ENCODE measurements at regions not wholly inside any gene's neighbourhood (a gene's known extent, or its start where the extent isn't known, plus 50 kb on each side); places are given as distances from the start of the nearest gene placed in this dataset.

DNA sequence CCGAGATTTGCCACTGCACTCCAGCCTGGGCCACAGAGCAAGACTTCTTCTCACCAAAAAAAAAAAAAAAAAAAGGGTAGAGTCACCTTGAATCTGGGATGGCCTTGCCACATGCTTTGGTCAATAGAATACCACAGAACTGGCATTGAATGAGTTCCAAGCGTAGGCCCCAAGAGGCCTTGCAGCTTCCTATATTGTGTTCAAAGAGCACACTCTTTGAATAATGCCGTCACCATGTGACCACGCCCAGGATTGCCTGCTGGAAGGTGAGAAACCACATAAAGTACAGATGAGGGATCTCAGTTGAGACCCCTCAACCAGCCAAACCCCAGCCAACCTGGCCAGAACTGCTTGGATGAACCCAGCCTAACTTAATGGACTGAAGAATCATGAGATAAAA, 239.2 kb upstream of the AMIGO2 start:
- Mint-ChIP-seq H3K9me3 (ENCODE audit: low read depth) (peaks cover 4% of the 10 kb centered on the region), H3K27me3 (no peaks in the 10 kb centered on the region), H3K27ac (no peak overlapping the region), H3K36me3 (ENCODE audit: insufficient read depth) (no peaks in the 10 kb centered on the region), H3K4me1 (ENCODE audit: low read depth) (peaks cover 3% of the 10 kb centered on the region), H3K4me3 (ENCODE audit: low read depth) (no peak overlapping the region)
- DNase-seq (ENCODE audit: low spot score, unreplicated experiment): no peak
- TF ChIP-seq, protein P1, sequence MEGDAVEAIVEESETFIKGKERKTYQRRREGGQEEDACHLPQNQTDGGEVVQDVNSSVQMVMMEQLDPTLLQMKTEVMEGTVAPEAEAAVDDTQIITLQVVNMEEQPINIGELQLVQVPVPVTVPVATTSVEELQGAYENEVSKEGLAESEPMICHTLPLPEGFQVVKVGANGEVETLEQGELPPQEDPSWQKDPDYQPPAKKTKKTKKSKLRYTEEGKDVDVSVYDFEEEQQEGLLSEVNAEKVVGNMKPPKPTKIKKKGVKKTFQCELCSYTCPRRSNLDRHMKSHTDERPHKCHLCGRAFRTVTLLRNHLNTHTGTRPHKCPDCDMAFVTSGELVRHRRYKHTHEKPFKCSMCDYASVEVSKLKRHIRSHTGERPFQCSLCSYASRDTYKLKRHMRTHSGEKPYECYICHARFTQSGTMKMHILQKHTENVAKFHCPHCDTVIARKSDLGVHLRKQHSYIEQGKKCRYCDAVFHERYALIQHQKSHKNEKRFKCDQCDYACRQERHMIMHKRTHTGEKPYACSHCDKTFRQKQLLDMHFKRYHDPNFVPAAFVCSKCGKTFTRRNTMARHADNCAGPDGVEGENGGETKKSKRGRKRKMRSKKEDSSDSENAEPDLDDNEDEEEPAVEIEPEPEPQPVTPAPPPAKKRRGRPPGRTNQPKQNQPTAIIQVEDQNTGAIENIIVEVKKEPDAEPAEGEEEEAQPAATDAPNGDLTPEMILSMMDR (IDR thresholded peaks at IDR 0.05; ENCODE audit: unreplicated experiment): no peak

DNA sequence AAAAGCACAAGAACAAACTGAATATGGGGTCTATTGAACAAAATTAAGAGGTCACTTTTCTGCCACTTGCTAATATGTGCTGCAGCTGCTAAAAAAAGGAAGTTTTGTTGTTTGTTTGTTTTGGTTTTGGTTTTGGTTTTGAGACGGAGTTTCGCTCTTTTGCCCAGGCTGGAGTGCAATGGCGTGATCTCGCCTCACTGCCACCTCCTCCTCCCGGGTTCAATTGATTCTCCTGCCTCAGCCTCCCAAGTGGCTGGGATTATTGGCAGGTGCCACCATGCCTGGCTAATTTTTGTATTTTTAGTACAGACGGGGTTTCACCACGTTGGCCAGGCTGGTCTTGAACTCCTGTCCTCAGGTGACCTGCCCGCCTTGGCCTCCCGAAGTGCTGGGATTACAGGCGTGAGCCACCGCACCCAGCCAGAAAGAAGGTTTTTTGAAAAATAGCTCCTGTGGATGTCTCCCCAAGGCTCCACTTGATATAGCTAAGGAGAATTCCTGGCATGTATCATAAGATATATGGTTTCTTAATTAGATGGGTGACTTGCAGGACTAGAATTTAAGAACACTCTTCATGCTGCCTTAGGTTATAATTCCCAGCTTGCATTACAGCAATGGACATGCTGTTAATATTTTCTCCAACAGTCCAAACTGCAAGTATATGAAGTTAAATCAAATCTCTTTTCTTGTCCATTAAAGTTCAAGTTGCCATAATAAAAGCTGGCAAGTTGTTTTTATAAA, 237.6 kb upstream of the AMIGO2 start:
- no peak for DNase-seq (ENCODE audit: low spot score, unreplicated experiment)
- no peaks in the 10 kb centered on the region for H3K27me3 Mint-ChIP-seq
- H3K4me3 Mint-ChIP-seq (ENCODE audit: low read depth): no peak overlapping the region
- no peak overlapping the region for H3K27ac Mint-ChIP-seq
- H3K4me1 Mint-ChIP-seq (ENCODE audit: low read depth): peaks cover 13% of the 10 kb centered on the region
- no peaks in the 10 kb centered on the region for H3K36me3 Mint-ChIP-seq (ENCODE audit: insufficient read depth)
- peaks cover 4% of the 10 kb centered on the region for H3K9me3 Mint-ChIP-seq (ENCODE audit: low read depth)
- TF ChIP-seq, protein P1 (IDR thresholded peaks at IDR 0.05; ENCODE audit: unreplicated experiment): no peak

DNA sequence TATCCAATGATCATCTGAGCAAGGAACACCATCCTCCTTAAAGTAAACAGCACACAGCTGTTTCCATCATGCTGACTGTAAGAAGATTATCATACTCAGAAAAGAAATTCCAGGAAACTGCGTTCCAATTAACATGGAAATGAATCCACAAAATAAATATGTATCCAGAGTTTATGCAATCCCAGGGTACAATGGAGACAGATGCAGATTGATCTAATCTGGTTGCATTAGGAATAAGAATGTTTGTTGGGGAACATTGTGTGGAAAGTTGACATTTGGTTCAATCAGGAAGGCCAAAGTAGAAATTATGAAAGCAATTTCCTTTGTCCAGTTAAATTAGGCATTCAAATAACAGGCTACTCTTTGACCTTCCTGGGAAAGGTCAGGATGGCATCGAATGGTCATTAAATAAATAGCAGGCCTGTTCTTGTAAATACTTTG, 236.9 kb upstream of the AMIGO2 start:
- H3K36me3 Mint-ChIP-seq (ENCODE audit: insufficient read depth): no peaks in the 10 kb centered on the region
- no peaks in the 10 kb centered on the region for H3K27me3 Mint-ChIP-seq
- H3K4me1 Mint-ChIP-seq (ENCODE audit: low read depth): peaks cover 13% of the 10 kb centered on the region
- H3K27ac Mint-ChIP-seq: no peak overlapping the region
- H3K9me3 Mint-ChIP-seq (ENCODE audit: low read depth): peaks cover 1% of the 10 kb centered on the region
- no peak overlapping the region for H3K4me3 Mint-ChIP-seq (ENCODE audit: low read depth)
- TF ChIP-seq, protein P1 (IDR thresholded peaks at IDR 0.05; ENCODE audit: unreplicated experiment): no peak
- no peak for DNase-seq (ENCODE audit: low spot score, unreplicated experiment)

DNA sequence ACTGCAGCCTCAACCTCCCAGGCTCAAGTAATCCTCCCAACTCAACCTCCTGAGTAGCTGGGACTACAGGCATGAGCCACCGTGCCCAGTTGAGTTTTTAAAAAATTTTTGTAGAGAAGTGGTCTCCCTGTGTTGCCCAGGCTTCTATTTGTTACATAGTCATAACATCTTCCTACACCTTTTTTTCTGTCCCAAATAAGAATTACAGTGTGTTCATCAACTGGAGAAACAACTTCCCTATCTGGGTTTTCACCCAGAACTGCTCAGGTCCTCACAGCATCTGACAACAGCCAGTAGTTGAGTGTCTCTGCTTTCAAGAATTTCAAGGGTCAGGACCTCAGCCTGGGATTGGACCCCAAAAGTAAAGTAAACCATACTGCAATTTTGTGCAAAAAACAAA, 235.2 kb upstream of the AMIGO2 start:
- peaks cover 7% of the 10 kb centered on the region for H3K9me3 Mint-ChIP-seq (ENCODE audit: low read depth)
- peaks cover 13% of the 10 kb centered on the region for H3K4me1 Mint-ChIP-seq (ENCODE audit: low read depth)
- H3K4me3 Mint-ChIP-seq (ENCODE audit: low read depth): no peak overlapping the region
- H3K27me3 Mint-ChIP-seq: no peaks in the 10 kb centered on the region
- TF ChIP-seq, protein P1 (IDR thresholded peaks at IDR 0.05; ENCODE audit: unreplicated experiment): no peak
- H3K27ac Mint-ChIP-seq: no peak overlapping the region
- no peak for DNase-seq (ENCODE audit: low spot score, unreplicated experiment)
- no peaks in the 10 kb centered on the region for H3K36me3 Mint-ChIP-seq (ENCODE audit: insufficient read depth)

DNA sequence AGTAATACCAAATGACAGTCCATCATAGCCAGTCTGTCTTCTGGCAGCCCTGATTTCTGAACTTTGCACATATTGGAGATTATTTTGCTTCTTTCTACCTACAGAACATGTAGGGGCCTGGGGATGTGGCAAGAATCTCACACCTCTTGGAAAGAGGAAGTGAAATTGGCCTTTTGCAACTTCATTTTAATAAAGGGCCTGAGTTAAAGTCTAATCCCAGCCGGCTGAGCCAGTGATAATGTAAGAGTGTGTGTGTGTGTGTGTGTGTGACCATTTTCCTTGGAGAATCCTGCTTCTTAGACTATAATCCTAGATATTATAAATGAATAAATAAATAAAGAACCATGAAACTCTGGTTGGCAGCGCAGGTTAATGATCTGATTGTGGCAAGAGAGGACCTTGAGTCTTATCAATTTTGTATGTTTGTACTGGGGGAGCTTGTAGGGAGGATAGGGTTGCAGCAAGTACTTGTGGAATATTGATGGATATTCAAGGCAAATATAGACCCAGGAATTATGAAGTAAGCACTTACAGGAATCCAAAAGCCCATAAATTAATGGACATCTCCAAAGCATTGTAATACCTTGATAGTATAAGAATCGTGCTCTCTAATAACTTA, 233.2 kb upstream of the AMIGO2 start:
- Mint-ChIP-seq H3K36me3 (ENCODE audit: insufficient read depth) (no peaks in the 10 kb centered on the region), H3K27me3 (no peaks in the 10 kb centered on the region), H3K9me3 (ENCODE audit: low read depth) (peaks cover 8% of the 10 kb centered on the region), H3K4me1 (ENCODE audit: low read depth) (peaks cover 14% of the 10 kb centered on the region), H3K27ac (no peak overlapping the region), H3K4me3 (ENCODE audit: low read depth) (no peak overlapping the region)
- TF ChIP-seq, protein P1 (IDR thresholded peaks at IDR 0.05; ENCODE audit: unreplicated experiment): no peak
- no peak for DNase-seq (ENCODE audit: low spot score, unreplicated experiment)
